IMR-90 (cell line): ENCODE measurements at regions not wholly inside any gene's neighbourhood (a gene's known extent, or its start where the extent isn't known, plus 50 kb on each side); places are given as distances from the start of the nearest gene placed in this dataset.

Experiments used
- ATAC-seq: fragments of 200-7000 bp; cut with Tn5 transposase; 2 replicates; pipeline ENCODE4 v1.9.1; 2020; ENCODE audit warnings: low read depth, mild to moderate bottlenecking, moderate library complexity
- BruUV-seq: library from RNA; stranded (reverse); fragments of 400-500 nt; replicated peaks from 2 replicates; lab custom pipeline; 2021; lab: Mats Ljungman, UMichigan
- CTCF ChIA-PET: fragments of 300-600 bp; formaldehyde crosslinking; extraction: SDS; loops from one replicate; lab custom pipeline; 2021; ENCODE audit warnings: antibody characterized with exemption; lab: Yijun Ruan, JAX
- POLR2A ChIA-PET: fragments of 300-600 bp; sonication (Branson Sonifier 250); formaldehyde crosslinking; loops from one replicate; lab custom pipeline; 2022; ENCODE audit warnings: antibody characterized with exemption; ENCODE audit not compliant: unreplicated experiment; lab: Charles Lee
- DNase-seq: peaks from one replicate; pipeline ENCODE4 v3.0.0; 2013
- H2AFZ ChIP-seq: replicated peaks from 2 replicates; pipeline ENCODE3; 2013; ENCODE audit warnings: low read length, mild to moderate bottlenecking; ENCODE audit not compliant: poor library complexity
- H2AK5ac ChIP-seq: 2 replicates; pipeline ENCODE4 v1.6.1; 2013; ENCODE audit warnings: low read depth, low read length, inconsistent platforms
- H2AK9ac ChIP-seq: replicated peaks from 2 replicates; pipeline ENCODE3; 2013; ENCODE audit warnings: mild to moderate bottlenecking, low read depth, low read length, moderate library complexity; ENCODE audit not compliant: poor library complexity
- H2BK120ac ChIP-seq: 2 replicates; pipeline ENCODE4 v1.6.1; 2013; ENCODE audit warnings: low read depth, low read length, inconsistent platforms
- H2BK15ac ChIP-seq: 3 replicates; pipeline ENCODE4 v1.6.1; 2013; ENCODE audit warnings: low read depth, low read length, inconsistent platforms
- H2BK20ac ChIP-seq: 2 replicates; pipeline ENCODE4 v1.6.1; 2013; ENCODE audit warnings: low read depth, mild to moderate bottlenecking, inconsistent platforms, low read length, moderate library complexity
- H2BK5ac ChIP-seq: 2 replicates; pipeline ENCODE4 v1.6.1; 2013; ENCODE audit warnings: mild to moderate bottlenecking, low read depth, low read length, inconsistent platforms; ENCODE audit not compliant: poor library complexity, severe bottlenecking
- H3K14ac ChIP-seq: replicated peaks from 2 replicates; pipeline ENCODE4 v1.6.1; 2013; ENCODE audit warnings: low read depth, low read length, inconsistent platforms
- H3K18ac ChIP-seq: 2 replicates; pipeline ENCODE4 v1.6.1; 2013; ENCODE audit warnings: low read depth, low read length, control low read depth
- H3K23ac ChIP-seq: 2 replicates; pipeline ENCODE4 v1.6.1; 2013; ENCODE audit warnings: low read depth, low read length, inconsistent platforms
- H3K27ac ChIP-seq: 2 replicates; pipeline ENCODE4 v1.5.1; 2013; ENCODE audit warnings: mild to moderate bottlenecking, control low read depth, low read length; ENCODE audit not compliant: insufficient read depth
- H3K27me3 ChIP-seq: 2 replicates; pipeline ENCODE4 v1.6.1; 2013; ENCODE audit warnings: low read length; ENCODE audit not compliant: control insufficient read depth, insufficient read depth
- H3K36me3 ChIP-seq: 2 replicates; pipeline ENCODE4 v1.6.1; 2013; ENCODE audit warnings: low read length, mixed read lengths; ENCODE audit not compliant: control insufficient read depth, insufficient read depth
- H3K4ac ChIP-seq: 2 replicates; pipeline ENCODE4 v1.6.1; 2013; ENCODE audit warnings: low read depth, low read length, inconsistent platforms
- H3K4me1 ChIP-seq: 2 replicates; pipeline ENCODE4 v1.6.1; 2013; ENCODE audit warnings: low read length, mixed read lengths; ENCODE audit not compliant: control insufficient read depth, insufficient read depth
- H3K4me2 ChIP-seq: 2 replicates; pipeline ENCODE4 v1.6.1; 2013; ENCODE audit warnings: low read depth, mild to moderate bottlenecking, control low read depth, low read length, moderate library complexity
- H3K4me3 ChIP-seq: 2 replicates; pipeline ENCODE4 v1.5.1; 2013; ENCODE audit warnings: low read depth, mild to moderate bottlenecking, control low read depth, low read length, moderate library complexity; ENCODE audit not compliant: insufficient read depth
- H3K56ac ChIP-seq: 2 replicates; pipeline ENCODE4 v1.6.1; 2013; ENCODE audit warnings: low read length, inconsistent platforms; ENCODE audit not compliant: insufficient read depth; ENCODE audit errors: extremely low read depth
- H3K79me1 ChIP-seq, 2 experiments: 2 replicates each; pipeline ENCODE4 v1.6.1; 2013; ENCODE audit warnings: low read length in 2 of 2, inconsistent platforms in 1 of 2, low read depth in 1 of 2
- H3K9ac ChIP-seq: 2 replicates; pipeline ENCODE4 v1.6.1; 2013; ENCODE audit warnings: low read depth, low read length, control low read depth
- H3K9me1 ChIP-seq: 2 replicates; pipeline ENCODE4 v1.6.1; 2013; ENCODE audit warnings: low read length, inconsistent platforms; ENCODE audit not compliant: insufficient read depth
- H3K9me3 ChIP-seq: 2 replicates; pipeline ENCODE4 v1.6.1; 2013; ENCODE audit warnings: low read length; ENCODE audit not compliant: control insufficient read depth, insufficient read depth
- H4K20me1 ChIP-seq: 2 replicates; pipeline ENCODE4 v1.6.1; 2013; ENCODE audit warnings: low read length, inconsistent platforms; ENCODE audit not compliant: insufficient read depth
- H4K5ac ChIP-seq: 2 replicates; pipeline ENCODE4 v1.6.1; 2013; ENCODE audit warnings: mild to moderate bottlenecking, low read depth, low read length, control low read depth
- H4K8ac ChIP-seq, 2 experiments: 2 replicates each; pipeline ENCODE4 v1.6.1; 2013; ENCODE audit warnings: low read depth in 2 of 2, low read length in 2 of 2, control low read depth in 1 of 2, inconsistent platforms in 1 of 2
- H4K91ac ChIP-seq: 2 replicates; pipeline ENCODE4 v1.6.1; 2013; ENCODE audit warnings: low read depth, low read length, inconsistent platforms; ENCODE audit not compliant: insufficient read depth
- MAFK ChIP-seq: IDR thresholded peaks from 2 replicates; pipeline ENCODE4 v1.6.1; 2012; ENCODE audit warnings: low read depth, low read length, improper control_type of control experiment
- MAZ ChIP-seq: IDR thresholded peaks from 2 replicates; pipeline ENCODE4 v1.6.1; 2012; ENCODE audit warnings: low read depth, mild to moderate bottlenecking, low read length, improper control_type of control experiment, moderate library complexity, borderline replicate concordance
- WGBS, 2 experiments: methylation state at CpG; one replicate each; pipeline versions ENCODE4 v1.1.5 to v1.1.7; 2013; ENCODE audit warnings: missing lambda C conversion rate in 2 of 2; ENCODE audit not compliant: insufficient read length in 1 of 2; ENCODE audit errors: extremely low coverage in 2 of 2; 5-methylcytosine and 5-hydroxymethylcytosine counted together
- dilution Hi-C: fragments of 300-500 bp; cut with HindIII; formaldehyde crosslinking; loops from one replicate; pipeline ENCODE4 v1.14.3; 2018; ENCODE audit warnings: low sequenced_read_pairs; ENCODE audit not compliant: unreplicated experiment
- in situ Hi-C: fragments of 300-500 bp; cut with MboI; formaldehyde crosslinking; loops from 3 replicates; pipeline ENCODE4 v1.14.3; 2019; ENCODE audit warnings: low sequenced_read_pairs, inconsistent platforms, mixed read lengths
- intact Hi-C: fragments of 100-400 bp; cut with micrococcal nuclease; formaldehyde crosslinking; loops from 2 replicates; pipeline ENCODE4 v1.10.0; 2022
- TF ChIP-seq, protein P1 (sequence below): fragments of 150-350 bp; IDR thresholded peaks from 2 replicates; pipeline ENCODE4 v1.6.1; 2016; ENCODE audit warnings: low read depth, mild to moderate bottlenecking, low read length, moderate library complexity, borderline replicate concordance
- TF ChIP-seq, protein P2 (sequence below): conservative IDR thresholded peaks from 2 replicates; pipeline ENCODE4 v1.5.1; 2012; ENCODE audit warnings: mild to moderate bottlenecking, low read depth, low read length, improper control_type of control experiment

DNA sequence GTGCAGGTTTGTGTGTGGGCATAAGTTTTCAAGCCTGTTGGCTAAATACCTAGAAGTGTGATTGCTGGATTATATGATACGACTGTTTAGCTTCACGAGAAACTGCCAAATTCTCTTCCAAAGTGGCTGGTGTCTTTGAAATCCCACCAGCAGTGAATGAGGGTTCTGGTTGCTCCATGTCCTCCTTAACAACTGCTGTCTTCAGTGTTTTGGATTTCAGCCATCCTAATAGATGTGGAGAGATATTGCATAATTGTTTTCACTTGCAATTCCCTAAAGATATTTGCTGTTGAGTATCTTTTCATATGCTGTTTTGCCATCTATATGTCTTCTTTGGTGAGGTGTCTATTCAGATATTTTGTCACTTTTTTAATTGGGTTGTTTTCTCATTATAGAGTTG is 390.5 kb downstream of the ZNF536 start:
- Histone ChIP-seq H3K4me3 (no peak overlapping the region), H3K4ac (no peak overlapping the region), H3K9me3 (no peaks in the 10 kb centered on the region), H2AK5ac (no peak overlapping the region), H2BK15ac (no peak overlapping the region), H4K8ac (no peak overlapping the region), H3K18ac (no peak overlapping the region), H3K27ac (no peak overlapping the region), H2AK9ac (no peak overlapping the region), H2BK20ac (no peak overlapping the region), H3K4me1 (no peaks in the 10 kb centered on the region), H3K9me1 (no peaks in the 10 kb centered on the region), H3K36me3 (no peaks in the 10 kb centered on the region), H3K9ac (no peak overlapping the region), H3K56ac (no peak overlapping the region), H2BK5ac (no peak overlapping the region), H2AFZ (no peak overlapping the region), H3K14ac (no peak overlapping the region), H4K5ac (no peak overlapping the region), H4K20me1 (no peaks in the 10 kb centered on the region), H4K91ac (no peak overlapping the region), H3K4me2 (no peak overlapping the region), H2BK120ac (no peak overlapping the region), H3K23ac (no peak overlapping the region), H3K27me3 (no peaks in the 10 kb centered on the region), H3K79me1 (no peaks in the 10 kb centered on the region)
- ChIA-PET CTCF (no interaction called here), POLR2A (no interaction called here)
- intact Hi-C loops (no loop called here), dilution Hi-C loops (no loop called here), in situ Hi-C loops (no loop called here)
- TF ChIP-seq MAFK (no peak), MAZ (no peak)
- TF ChIP-seq, protein P1, sequence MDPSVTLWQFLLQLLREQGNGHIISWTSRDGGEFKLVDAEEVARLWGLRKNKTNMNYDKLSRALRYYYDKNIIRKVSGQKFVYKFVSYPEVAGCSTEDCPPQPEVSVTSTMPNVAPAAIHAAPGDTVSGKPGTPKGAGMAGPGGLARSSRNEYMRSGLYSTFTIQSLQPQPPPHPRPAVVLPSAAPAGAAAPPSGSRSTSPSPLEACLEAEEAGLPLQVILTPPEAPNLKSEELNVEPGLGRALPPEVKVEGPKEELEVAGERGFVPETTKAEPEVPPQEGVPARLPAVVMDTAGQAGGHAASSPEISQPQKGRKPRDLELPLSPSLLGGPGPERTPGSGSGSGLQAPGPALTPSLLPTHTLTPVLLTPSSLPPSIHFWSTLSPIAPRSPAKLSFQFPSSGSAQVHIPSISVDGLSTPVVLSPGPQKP = no peak
- TF ChIP-seq, protein P2, sequence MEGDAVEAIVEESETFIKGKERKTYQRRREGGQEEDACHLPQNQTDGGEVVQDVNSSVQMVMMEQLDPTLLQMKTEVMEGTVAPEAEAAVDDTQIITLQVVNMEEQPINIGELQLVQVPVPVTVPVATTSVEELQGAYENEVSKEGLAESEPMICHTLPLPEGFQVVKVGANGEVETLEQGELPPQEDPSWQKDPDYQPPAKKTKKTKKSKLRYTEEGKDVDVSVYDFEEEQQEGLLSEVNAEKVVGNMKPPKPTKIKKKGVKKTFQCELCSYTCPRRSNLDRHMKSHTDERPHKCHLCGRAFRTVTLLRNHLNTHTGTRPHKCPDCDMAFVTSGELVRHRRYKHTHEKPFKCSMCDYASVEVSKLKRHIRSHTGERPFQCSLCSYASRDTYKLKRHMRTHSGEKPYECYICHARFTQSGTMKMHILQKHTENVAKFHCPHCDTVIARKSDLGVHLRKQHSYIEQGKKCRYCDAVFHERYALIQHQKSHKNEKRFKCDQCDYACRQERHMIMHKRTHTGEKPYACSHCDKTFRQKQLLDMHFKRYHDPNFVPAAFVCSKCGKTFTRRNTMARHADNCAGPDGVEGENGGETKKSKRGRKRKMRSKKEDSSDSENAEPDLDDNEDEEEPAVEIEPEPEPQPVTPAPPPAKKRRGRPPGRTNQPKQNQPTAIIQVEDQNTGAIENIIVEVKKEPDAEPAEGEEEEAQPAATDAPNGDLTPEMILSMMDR = no peak
- no CpG with 5 or more reads among the region's 2 CpGs for WGBS, 2 experiments
- no peak for DNase-seq
- ATAC-seq = no peak
- BruUV-seq = no TSS peak
